ENCODE measurements at regions not wholly inside any gene's neighbourhood (a gene's known extent, or its start where the extent isn't known, plus 50 kb on each side); places are given as distances from the start of the nearest gene placed in this dataset.
A peak's percentile ranks its signal among the peaks of the same experiment; 100 is the strongest.
"Not testable (repeated sequence)": the region's sequence is repeated elsewhere in the genome, so short reads cannot be mapped to it uniquely, and the experiment has no call there.

DNA sequence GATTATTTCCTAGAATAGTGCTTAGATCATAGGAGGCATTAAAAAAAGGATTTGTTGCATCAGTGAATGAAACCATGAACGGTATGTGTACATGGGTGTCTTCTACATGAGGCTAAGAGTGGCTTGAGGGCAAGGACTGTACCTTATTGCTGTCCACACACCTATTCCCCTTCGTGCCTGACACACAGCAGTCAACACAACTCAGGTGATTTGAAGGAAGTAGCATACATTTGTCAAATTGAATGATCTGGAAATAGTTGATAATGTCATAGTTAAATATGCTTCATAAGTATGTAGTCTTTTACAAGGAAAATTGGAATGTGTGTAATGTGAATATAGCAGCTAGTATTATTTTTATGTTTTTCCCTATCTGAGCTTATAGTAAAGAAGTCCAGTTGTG, 189.0 kb upstream of the DAB1 start:
- no peak for DNase-seq

- no peak for DNase-seq
These were observed 182.1 kb upstream of the DAB1 start for GRCh38 chr1:57605933-57606332.

- DNase-seq: peak; percentile 1
These were observed 179.8 kb upstream of the DAB1 start for GRCh38 chr1:57603696-57604095.

DNA sequence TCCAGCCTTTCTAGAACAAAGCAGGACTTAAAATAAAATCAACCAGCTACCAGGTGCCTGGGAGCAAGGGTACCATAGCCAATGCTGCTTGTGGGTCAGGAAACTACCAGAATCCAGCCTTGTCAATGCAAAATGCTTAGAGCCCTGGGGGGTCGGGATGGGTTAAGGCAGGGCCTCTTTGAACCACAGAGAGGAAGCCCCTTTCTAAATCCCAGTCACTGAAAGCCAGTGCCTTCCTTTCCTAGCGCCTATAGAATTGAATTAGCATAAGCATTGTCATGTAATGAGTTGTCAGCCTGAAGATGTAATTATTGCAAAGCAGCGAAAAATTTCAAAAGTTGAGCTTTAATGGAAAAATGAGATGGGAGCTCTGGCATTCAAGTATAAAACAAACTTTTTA, 176.6 kb upstream of the DAB1 start:
- DNase-seq: no peak

DNA sequence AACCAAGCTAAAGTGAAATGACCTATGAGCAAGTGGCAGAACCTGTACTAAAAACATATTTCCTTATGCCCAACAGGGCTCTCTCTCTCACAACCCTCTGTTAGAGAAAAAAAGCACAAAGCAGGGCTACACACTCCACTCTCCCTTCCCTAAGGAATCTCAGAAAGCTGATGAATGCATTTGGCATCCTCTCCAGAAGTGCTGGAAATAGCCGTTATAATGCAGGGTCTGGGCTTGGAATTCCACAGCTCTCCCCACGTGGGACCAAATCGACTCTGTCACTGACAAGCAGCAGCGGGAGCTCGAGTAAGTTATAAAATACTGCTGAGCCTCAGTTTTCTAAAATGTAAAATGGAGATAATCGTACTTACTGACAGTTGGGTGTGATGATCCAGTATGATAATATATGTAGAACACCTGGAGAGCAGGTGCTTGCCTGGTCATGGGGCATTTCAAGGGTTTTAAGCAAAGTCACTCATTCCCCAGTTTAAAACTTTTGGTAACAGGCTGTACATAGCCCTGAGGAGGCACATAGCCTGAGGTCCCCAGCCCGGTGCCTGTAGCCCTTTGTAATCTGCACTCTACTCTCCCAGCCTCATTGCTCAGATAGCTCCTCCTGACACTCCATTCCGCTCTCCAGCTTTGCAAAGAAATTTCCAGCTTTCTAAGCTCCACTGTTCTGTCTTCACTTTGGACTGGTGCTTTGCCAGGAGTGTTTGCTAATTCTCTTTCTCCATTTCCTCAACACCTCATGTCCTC, 175.6 kb upstream of the DAB1 start:
- DNase-seq: no peak

DNA sequence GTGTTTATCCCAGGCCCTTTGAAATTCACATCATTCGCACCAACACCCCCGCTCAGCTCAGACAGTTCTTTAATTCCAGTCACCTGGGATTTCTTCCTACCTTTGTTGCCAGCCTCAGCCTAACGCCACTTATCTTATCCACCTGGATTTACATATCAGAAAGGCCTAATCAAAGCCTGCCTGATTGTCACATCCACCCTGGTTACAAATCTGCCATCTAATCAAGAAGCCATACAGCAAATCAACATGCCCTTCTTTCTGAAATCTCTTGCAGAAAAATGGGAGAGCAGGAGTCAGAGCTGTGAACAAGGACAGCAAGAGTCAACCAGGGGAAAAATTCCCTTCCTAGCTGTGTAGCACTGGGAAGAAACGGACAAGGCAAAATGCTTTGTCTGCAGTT, 173.2 kb upstream of the DAB1 start:
- no peak for DNase-seq

DNA sequence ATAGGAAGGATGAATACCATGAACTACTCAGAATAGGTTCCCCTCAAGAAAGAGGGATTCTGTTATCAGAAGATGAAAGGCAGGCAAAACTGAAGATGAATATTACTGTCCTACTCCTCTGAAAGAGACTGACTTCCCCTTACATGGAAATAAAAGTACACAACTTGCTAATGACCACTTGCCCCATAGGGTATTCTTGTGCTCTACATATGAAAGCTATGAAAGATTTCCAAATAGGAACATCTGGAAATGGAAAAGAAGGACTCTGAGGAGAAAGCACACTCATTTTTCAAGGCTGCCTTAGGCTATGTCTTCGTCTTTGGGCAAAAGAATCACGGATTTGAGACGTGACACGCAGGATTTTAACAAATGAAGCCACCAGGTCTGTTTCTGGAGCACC, 170.1 kb upstream of the DAB1 start:
- no peak for DNase-seq

- no peak for DNase-seq
These were observed 168.0 kb upstream of the DAB1 start for GRCh38 chr1:57591842-57592241.

- no peak for DNase-seq
These were observed 167.1 kb upstream of the DAB1 start for GRCh38 chr1:57590978-57591377.

- DNase-seq: no peak
These were observed 163.0 kb upstream of the DAB1 start for GRCh38 chr1:57586842-57587241.

DNA sequence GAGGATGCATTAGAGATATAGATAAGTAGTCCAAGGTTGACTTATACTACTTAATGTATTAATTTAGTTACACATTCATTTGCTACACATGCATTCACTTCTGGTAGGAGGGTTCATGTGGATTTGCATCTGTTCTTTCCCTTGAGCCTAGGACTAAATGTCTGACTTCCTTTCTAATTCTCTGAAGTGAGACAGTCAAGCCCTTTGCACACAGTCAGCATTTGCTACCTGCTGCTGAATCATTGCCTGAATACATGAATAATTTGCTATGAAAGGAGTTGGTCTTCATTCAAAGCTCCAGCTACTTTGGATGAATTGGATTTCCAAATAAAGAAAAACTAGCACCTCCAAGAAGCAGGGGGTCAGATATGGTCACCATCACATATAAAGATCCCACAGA, 154.8 kb upstream of the DAB1 start:
- no peak for DNase-seq

DNA sequence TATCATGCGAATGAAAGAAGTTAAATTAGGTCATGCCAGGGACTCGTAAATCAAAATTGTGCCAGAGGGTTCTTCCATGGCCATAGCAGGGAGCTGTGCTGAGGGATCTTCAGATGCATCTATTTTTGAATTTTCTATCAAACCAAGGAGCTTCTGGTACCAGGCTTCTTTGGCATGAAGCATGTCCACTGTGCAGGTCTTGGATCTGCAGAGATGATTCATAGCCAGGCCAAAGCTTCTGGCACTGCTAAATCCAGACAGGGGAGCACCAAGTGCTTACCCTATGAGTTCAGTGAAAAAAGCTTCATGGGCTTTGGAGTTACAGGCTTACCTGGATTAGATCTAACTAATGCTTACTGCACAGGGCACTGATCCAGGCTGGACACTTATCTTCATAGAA, 154.2 kb upstream of the DAB1 start:
- no peak for DNase-seq

DNA sequence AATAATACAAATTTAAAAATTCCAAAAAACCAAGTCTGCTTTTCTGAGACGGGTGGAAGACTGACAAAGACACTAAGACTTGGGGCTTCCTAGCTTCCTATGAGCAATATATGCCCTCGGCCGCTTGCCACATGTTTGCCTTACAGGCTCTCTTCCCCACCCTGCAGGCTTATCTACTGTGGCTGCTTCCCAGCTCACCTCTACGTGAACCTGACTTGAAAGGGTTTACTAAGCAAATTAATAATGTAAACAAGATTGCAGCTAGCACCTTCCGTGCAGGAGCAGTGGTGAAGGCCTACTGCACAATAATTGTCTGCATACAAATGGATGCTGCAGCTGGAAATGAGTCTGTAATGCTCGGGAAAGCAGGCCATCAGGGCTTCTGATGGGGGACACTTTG, 152.9 kb upstream of the DAB1 start:
- DNase-seq: no peak

DNA sequence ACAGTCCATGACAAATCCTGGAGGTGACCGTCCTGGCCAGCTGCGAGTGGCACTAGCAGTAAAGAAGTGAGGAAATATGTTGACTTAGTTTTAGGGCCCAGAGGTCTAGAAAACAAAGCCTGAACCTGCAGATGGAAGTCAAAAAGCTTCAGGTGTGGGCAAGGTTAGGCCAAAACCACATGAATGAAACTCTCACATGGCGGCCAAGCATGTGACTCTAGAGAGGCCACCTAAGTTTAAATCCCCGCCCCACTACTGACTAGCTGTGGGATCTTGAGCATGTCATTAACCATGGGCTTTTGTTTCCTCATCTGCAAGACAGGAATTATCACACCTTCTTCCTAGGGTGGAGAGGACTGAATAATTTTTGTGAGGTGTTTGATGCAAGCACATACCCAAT, 148.2 kb upstream of the DAB1 start:
- DNase-seq: no peak

DNA sequence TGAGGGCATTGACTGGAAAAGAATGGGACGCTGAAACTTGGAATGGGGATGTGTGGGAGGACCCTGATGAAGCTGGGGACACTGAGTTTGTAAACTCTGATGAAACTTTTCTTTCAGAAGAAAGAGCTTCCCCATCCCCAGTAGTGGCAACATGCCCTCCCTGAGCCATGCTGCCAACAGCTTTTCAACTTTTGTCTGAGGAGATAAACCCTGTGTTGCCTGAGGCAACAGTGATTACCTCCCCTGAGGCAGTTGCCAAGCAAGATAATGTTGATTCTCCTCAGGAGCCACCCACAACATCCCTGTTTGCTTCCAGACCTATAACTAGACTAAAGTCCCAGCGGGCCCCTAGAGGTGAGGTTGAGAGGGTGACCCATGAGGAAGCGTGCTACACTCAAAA, 134.2 kb upstream of the DAB1 start:
- DNase-seq: not testable (repeated sequence)

GRCh38 chr1:57553666-57554065, 129.8 kb upstream of the DAB1 start:
- no peak for DNase-seq

GRCh38 chr1:57551476-57551875, 127.6 kb upstream of the DAB1 start:
- no peak for DNase-seq

- no peak for DNase-seq
These were observed 126.2 kb upstream of the DAB1 start for GRCh38 chr1:57550092-57550491.

DNA sequence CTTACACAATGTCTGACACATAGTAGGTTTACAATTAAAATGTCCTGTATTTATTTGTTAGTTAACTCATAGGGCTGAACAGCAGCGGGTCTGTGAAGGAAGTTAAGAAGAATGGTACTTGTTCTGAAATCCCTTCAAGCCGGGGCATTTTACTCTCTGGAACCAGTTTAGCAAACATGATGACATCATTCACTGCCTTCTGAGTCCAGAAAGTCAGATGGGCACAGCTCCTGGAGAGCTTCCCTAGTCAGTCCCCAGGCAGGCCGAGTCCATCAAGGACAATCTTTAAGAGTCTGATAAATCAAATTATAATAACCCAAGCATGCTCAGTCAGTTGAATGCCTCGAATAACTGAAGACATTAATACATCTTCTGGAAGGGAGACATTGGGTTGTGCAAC, 125.4 kb upstream of the DAB1 start:
- no peak for DNase-seq

GRCh38 chr1:57546549-57547330, 122.9 kb upstream of the DAB1 start:
- no peak for DNase-seq

- DNase-seq: no peak
These were observed 120.5 kb upstream of the DAB1 start for GRCh38 chr1:57544345-57544744.

DNA sequence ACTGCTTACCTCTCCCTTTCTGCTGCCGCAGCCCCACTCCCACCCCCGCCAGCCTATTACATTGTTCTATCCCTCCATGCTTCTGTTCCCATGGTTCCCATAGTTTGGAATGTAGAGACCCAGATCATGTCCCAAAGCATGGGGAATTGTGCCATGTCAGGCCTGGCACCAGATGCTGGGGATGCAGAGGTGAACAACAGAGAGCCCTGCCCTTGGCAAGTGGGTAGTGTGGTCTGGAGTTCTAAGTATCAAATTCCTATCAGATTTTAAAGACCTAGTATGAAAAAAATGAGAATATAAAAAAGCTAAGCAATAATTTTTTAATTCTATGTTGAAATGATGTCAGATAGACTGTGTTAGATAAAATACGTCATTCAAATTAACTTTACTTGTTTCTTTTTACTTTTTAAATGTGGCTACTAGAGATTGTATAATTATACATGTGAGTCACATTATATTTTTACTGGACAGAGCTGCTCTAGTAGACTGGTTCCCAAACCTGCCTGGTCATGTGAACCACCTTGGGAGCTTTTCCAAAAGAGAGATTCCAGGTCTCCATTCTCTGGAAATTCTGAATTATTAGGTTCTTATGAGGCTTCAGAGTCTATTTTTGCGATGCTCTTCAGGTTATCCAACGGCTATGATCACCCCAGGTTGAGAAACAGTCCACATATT, 113.0 kb upstream of the DAB1 start:
- DNase-seq: no peak

- no peak for DNase-seq
These were observed 108.4 kb upstream of the DAB1 start for GRCh38 chr1:57532299-57532698.

- not testable (repeated sequence) for DNase-seq
These were observed 107.0 kb upstream of the DAB1 start for GRCh38 chr1:57530911-57531260.
